ENCODE measurements at regions not wholly inside any gene's neighbourhood (a gene's known extent, or its start where the extent isn't known, plus 50 kb on each side); places are given as distances from the start of the nearest gene placed in this dataset.

- H3K36me3 Mint-ChIP-seq (ENCODE audit: low read depth) = no peaks in the 10 kb centered on the region
- DNase-seq (no peak), ATAC-seq (no peak)
- intact Hi-C loops (cut with micrococcal nuclease) = no loop called here
- H3K27me3 Mint-ChIP-seq = no peaks in the 10 kb centered on the region
- H3K9me3 Mint-ChIP-seq = no peaks in the 10 kb centered on the region
- no peak overlapping the region for H3K27ac Mint-ChIP-seq
- H3K4me3 Mint-ChIP-seq = no peak overlapping the region
- no peak for TF ChIP-seq CTCF (IDR thresholded peaks at IDR 0.05)
- CTCF ChIA-PET = no interaction called here
- H3K4me1 Mint-ChIP-seq (ENCODE audit: low read depth) = peaks cover 16% of the 10 kb centered on the region
- POLR2A ChIA-PET = no interaction called here
Observed at GRCh38 chr3:18864933-18865731, 283.2 kb upstream of the KCNH8 start.

- intact Hi-C loops (cut with micrococcal nuclease) = no loop called here
- ATAC-seq (no peak), DNase-seq (no peak)
- Mint-ChIP-seq H3K4me1 (ENCODE audit: low read depth) (no peaks in the 10 kb centered on the region), H3K36me3 (ENCODE audit: low read depth) (no peaks in the 10 kb centered on the region), H3K27ac (no peak overlapping the region), H3K4me3 (no peak overlapping the region), H3K27me3 (no peaks in the 10 kb centered on the region), H3K9me3 (no peaks in the 10 kb centered on the region)
- CTCF ChIA-PET = no interaction called here
- no peak for TF ChIP-seq CTCF (IDR thresholded peaks at IDR 0.05)
- POLR2A ChIA-PET = interaction anchor here (0.6 kb wide), 1 partner anchor 10 kb away, joined by 3 read pairs; no protein-coding TSS in a partner anchor
Observed at GRCh38 chr3:18862077-18862476, 286.2 kb upstream of the KCNH8 start.

GRCh38 chr3:18861137-18861536 lies 287.2 kb upstream of the KCNH8 start:
- CTCF ChIA-PET = interaction anchor here (1.5 kb wide), 1 partner anchor 127 kb away, joined by 4 read pairs; no protein-coding TSS in a partner anchor
- no peak overlapping the region for H3K4me3 Mint-ChIP-seq

GRCh38 chr3:18853269-18853668 lies 295.0 kb upstream of the KCNH8 start:
- ATAC-seq (no peak), DNase-seq (no peak)
- ChIA-PET CTCF (interaction anchor here (0.7 to 1.6 kb wide), 2 partner anchors 21 to 99 kb away, joined by 3 read pairs; no protein-coding TSS in a partner anchor), POLR2A (no interaction called here)
- no peak for TF ChIP-seq CTCF (IDR thresholded peaks at IDR 0.05)
- Mint-ChIP-seq H3K4me1 (ENCODE audit: low read depth) (peaks cover 2% of the 10 kb centered on the region), H3K4me3 (no peak overlapping the region), H3K36me3 (ENCODE audit: low read depth) (no peaks in the 10 kb centered on the region), H3K9me3 (no peaks in the 10 kb centered on the region), H3K27me3 (no peaks in the 10 kb centered on the region), H3K27ac (no peak overlapping the region)
- intact Hi-C loops (cut with micrococcal nuclease) = no loop called here

More at GRCh38 chr3:18861137-18861536, 287.2 kb upstream of the KCNH8 start:
- no peak for ATAC-seq
- Mint-ChIP-seq H3K9me3 (no peaks in the 10 kb centered on the region), H3K27ac (no peak overlapping the region), H3K36me3 (ENCODE audit: low read depth) (no peaks in the 10 kb centered on the region), H3K27me3 (no peaks in the 10 kb centered on the region), H3K4me1 (ENCODE audit: low read depth) (no peaks in the 10 kb centered on the region)
- POLR2A ChIA-PET = no interaction called here
- DNase-seq = no peak
- intact Hi-C loops (cut with micrococcal nuclease) = no loop called here
- no peak for TF ChIP-seq CTCF (IDR thresholded peaks at IDR 0.05)

GRCh38 chr3:18847583-18848197 lies 300.6 kb upstream of the KCNH8 start:
- POLR2A ChIA-PET = interaction anchor here (0.7 to 1.0 kb wide), 2 partner anchors 10 to 33 kb away, joined by 3 to 4 read pairs; no protein-coding TSS in a partner anchor
- Mint-ChIP-seq H3K4me1 (ENCODE audit: low read depth) (peaks cover 8% of the 10 kb centered on the region), H3K27ac (no peak overlapping the region), H3K27me3 (no peaks in the 10 kb centered on the region), H3K4me3 (no peak overlapping the region), H3K9me3 (no peaks in the 10 kb centered on the region), H3K36me3 (ENCODE audit: low read depth) (no peaks in the 10 kb centered on the region)
- intact Hi-C loops (cut with micrococcal nuclease) = loop anchor here (2.0 kb wide), 1 partner anchor 141 kb away; no protein-coding TSS in a partner anchor
- ATAC-seq = peak; percentile 60
- no peak for DNase-seq
- TF ChIP-seq CTCF (IDR thresholded peaks at IDR 0.05) = peak; percentile 66
- CTCF ChIA-PET = interaction anchor here (0.6 to 2.5 kb wide), 23 partner anchors 9 to 458 kb away, joined by 3 to 35 read pairs (median 3); no protein-coding TSS in a partner anchor

Data from activated CD8-positive, alpha-beta T cell treated with anti-CD3 and anti-CD28 coated beads for 36 hours (primary cell).